ENCODE measurements at regions not wholly inside any gene's neighbourhood (a gene's known extent, or its start where the extent isn't known, plus 50 kb on each side); places are given as distances from the start of the nearest gene placed in this dataset.

DNA sequence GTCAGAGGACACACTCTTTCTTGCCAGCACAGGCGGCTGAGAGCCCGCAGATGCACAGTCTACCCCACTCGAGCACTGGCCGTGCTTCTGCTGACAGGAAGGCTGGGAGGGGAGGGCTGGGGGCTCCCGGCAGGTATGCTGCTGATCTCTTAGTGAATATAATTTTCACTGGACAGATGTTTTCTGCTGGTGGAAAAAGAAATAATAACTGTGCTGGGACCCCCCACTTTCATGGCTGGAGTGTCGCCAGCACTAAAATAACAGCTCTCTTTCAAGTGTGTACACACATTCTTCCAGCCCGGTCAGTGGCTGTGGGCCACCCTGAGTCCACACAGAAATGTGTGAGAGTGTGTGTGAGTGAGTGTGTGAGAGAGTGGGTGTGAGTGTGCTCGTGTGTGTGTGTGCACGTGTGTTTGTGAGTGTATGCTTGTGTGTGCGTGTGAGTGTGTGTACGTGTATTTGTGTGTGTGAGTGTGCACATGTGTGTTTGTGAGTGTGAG lies 167.7 kb upstream of the USP24 start (continued):
- TF ChIP-seq HMGXB4 (CRISPR knock-in tag; IDR thresholded peaks at IDR 0.05) (no peak), SOX15 (CRISPR knock-in tag; IDR thresholded peaks at IDR 0.05) (no peak), ZNF317 (CRISPR knock-in tag; IDR thresholded peaks at IDR 0.05; ENCODE audit: borderline replicate concordance, low read depth) (no peak)
- TF ChIP-seq, protein P1, sequence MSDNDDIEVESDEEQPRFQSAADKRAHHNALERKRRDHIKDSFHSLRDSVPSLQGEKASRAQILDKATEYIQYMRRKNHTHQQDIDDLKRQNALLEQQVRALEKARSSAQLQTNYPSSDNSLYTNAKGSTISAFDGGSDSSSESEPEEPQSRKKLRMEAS (CRISPR knock-in tag; IDR thresholded peaks at IDR 0.05) = no peak
- TF ChIP-seq, protein P2, sequence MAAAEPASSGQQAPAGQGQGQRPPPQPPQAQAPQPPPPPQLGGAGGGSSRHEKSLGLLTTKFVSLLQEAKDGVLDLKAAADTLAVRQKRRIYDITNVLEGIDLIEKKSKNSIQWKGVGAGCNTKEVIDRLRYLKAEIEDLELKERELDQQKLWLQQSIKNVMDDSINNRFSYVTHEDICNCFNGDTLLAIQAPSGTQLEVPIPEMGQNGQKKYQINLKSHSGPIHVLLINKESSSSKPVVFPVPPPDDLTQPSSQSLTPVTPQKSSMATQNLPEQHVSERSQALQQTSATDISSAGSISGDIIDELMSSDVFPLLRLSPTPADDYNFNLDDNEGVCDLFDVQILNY (CRISPR knock-in tag; IDR thresholded peaks at IDR 0.05) = no peak

DNA sequence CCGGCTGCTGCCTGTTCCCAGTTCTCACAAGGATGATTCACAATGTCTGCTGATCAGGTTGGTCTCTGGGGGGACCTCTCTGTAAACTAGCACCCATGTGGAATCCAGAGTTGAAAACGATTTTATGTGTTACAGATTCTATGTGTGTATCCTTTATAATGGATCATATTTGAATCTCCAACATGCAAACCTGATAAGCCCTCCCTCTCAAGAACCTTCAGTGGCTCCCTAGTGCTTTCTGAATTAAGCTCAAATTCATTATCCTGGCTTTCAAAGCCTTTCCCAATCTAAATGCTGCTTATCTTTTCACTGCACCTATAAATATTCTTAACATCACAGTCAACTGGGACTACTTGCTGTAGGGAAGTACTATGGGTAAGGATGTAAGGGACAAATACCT lies 166.8 kb upstream of the USP24 start:
- no peak overlapping the region for H3K27ac Mint-ChIP-seq
- H3K36me3 Mint-ChIP-seq = no peaks in the 10 kb centered on the region
- TF ChIP-seq JUN (CRISPR knock-in tag; IDR thresholded peaks at IDR 0.05) (no peak), USF1 (CRISPR knock-in tag; IDR thresholded peaks at IDR 0.05) (no peak), ZNF671 (CRISPR knock-in tag; IDR thresholded peaks at IDR 0.05) (no peak), ATF1 (CRISPR knock-in tag; IDR thresholded peaks at IDR 0.05) (no peak), ZNF263 (CRISPR knock-in tag; IDR thresholded peaks at IDR 0.05; ENCODE audit: low read depth) (no peak)
- TF ChIP-seq, protein P3, sequence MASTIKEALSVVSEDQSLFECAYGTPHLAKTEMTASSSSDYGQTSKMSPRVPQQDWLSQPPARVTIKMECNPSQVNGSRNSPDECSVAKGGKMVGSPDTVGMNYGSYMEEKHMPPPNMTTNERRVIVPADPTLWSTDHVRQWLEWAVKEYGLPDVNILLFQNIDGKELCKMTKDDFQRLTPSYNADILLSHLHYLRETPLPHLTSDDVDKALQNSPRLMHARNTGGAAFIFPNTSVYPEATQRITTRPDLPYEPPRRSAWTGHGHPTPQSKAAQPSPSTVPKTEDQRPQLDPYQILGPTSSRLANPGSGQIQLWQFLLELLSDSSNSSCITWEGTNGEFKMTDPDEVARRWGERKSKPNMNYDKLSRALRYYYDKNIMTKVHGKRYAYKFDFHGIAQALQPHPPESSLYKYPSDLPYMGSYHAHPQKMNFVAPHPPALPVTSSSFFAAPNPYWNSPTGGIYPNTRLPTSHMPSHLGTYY (CRISPR knock-in tag; IDR thresholded peaks at IDR 0.05) = no peak
- no peak overlapping the region for H3K4me3 Mint-ChIP-seq
- ATAC-seq (no peak), DNase-seq (ENCODE audit: low spot score) (no peak)
- no peaks in the 10 kb centered on the region for H3K4me1 Mint-ChIP-seq
- no peaks in the 10 kb centered on the region for H3K9me3 Mint-ChIP-seq
- CTCF ChIA-PET = no interaction called here
- POLR2A ChIA-PET = no interaction called here
- no peaks in the 10 kb centered on the region for H3K27me3 Mint-ChIP-seq (ENCODE audit: low read depth)

- ChIA-PET POLR2A (no interaction called here), CTCF (no interaction called here)
- TF ChIP-seq ZNF263 (CRISPR knock-in tag; IDR thresholded peaks at IDR 0.05; ENCODE audit: low read depth) = no peak
- TF ChIP-seq FOXK1 (CRISPR knock-in tag; IDR thresholded peaks at IDR 0.05) = no peak
- TF ChIP-seq ZNF671 (CRISPR knock-in tag; IDR thresholded peaks at IDR 0.05) = no peak
- TF ChIP-seq NR2C2 (CRISPR knock-in tag; IDR thresholded peaks at IDR 0.05) = no peak
- TF ChIP-seq ZNF396 (CRISPR knock-in tag; IDR thresholded peaks at IDR 0.05; ENCODE audit: borderline replicate concordance) = no peak
- no peak for TF ChIP-seq FOXP4 (CRISPR knock-in tag; IDR thresholded peaks at IDR 0.05)
- TF ChIP-seq TEAD4 (CRISPR knock-in tag; IDR thresholded peaks at IDR 0.05) = no peak
- TF ChIP-seq, protein P3 (CRISPR knock-in tag; IDR thresholded peaks at IDR 0.05) = no peak
- TF ChIP-seq ESRRA (CRISPR knock-in tag; IDR thresholded peaks at IDR 0.05; ENCODE audit: borderline replicate concordance) = no peak
- no peak for TF ChIP-seq ZNF138 (CRISPR knock-in tag; conservative IDR thresholded peaks at IDR 0.05)
- no peak for TF ChIP-seq ZNF232 (CRISPR knock-in tag; IDR thresholded peaks at IDR 0.05)
- TF ChIP-seq CREB1 (CRISPR knock-in tag; IDR thresholded peaks at IDR 0.05) = no peak
- no peak for TF ChIP-seq IRF2 (CRISPR knock-in tag; IDR thresholded peaks at IDR 0.05; ENCODE audit: borderline replicate concordance, low read depth)
- TF ChIP-seq, protein P4, sequence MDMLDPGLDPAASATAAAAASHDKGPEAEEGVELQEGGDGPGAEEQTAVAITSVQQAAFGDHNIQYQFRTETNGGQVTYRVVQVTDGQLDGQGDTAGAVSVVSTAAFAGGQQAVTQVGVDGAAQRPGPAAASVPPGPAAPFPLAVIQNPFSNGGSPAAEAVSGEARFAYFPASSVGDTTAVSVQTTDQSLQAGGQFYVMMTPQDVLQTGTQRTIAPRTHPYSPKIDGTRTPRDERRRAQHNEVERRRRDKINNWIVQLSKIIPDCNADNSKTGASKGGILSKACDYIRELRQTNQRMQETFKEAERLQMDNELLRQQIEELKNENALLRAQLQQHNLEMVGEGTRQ (CRISPR knock-in tag; IDR thresholded peaks at IDR 0.05) = no peak
- TF ChIP-seq ZBTB43 (CRISPR knock-in tag; IDR thresholded peaks at IDR 0.05) = no peak
- TF ChIP-seq TCF7 (CRISPR knock-in tag; IDR thresholded peaks at IDR 0.05; ENCODE audit: low read depth) = no peak
- Mint-ChIP-seq H3K9me3 (no peaks in the 10 kb centered on the region), H3K4me3 (no peak overlapping the region), H3K4me1 (no peaks in the 10 kb centered on the region), H3K27ac (no peak overlapping the region), H3K36me3 (no peaks in the 10 kb centered on the region), H3K27me3 (ENCODE audit: low read depth) (no peaks in the 10 kb centered on the region)
- DNase-seq (ENCODE audit: low spot score) (no peak), ATAC-seq (no peak)
These were observed 166.3 kb upstream of the USP24 start for GRCh38 chr1:55381491-55381890.
